Kidney glomerular epithelial cell (primary cell): ENCODE measurements at regions not wholly inside any gene's neighbourhood (a gene's known extent, or its start where the extent isn't known, plus 50 kb on each side); places are given as distances from the start of the nearest gene placed in this dataset.
"Not testable (repeated sequence)": the region's sequence is repeated elsewhere in the genome, so short reads cannot be mapped to it uniquely, and the experiment has no call there.

Experiments
- DNase-seq: peaks from one replicate; lab custom pipeline; 2025; lab: John Stamatoyannopoulos, UW

DNA sequence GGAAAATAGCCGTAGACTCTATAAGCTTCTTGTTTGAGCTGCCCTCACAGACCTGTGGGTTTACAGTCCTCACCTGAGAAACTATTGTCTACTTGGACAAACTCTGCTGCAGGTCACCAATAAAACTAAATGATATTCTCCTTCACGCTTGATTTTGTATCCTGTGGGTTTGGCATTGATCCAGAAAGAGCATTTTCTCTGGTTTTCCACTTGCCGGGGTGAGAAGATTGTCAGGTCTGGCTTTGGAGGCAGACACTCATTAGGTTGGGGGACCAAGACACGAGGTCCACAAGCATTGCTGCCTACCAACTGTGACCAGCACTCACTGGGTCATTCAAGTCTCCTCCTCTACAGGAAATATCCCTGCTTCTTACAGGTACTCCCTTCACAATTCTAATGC lies 68.5 kb downstream of the CDC14C start:
- DNase-seq = peak; percentile 1

DNA sequence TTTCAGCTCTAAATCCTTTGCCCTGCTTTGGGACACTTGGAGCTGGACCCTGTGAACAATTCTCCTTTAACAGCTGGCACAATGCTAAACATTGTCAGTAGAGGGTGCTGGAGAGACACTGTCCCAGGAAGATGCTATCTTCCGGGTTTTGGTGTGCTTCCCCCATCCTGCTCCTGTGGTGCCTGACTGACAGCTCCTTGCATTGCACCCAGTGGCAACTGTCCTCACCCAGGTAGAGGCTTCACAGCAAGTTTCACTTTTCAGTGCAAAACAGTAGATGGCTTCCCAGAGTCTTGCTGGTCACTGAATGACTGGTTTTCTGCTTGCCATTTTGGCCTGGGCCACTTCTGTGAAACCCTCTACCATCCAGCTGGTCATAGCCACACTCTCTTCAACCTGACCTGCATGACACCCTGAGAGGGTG lies 77.3 kb downstream of the CDC14C start:
- peak; percentile 39 for DNase-seq

DNA sequence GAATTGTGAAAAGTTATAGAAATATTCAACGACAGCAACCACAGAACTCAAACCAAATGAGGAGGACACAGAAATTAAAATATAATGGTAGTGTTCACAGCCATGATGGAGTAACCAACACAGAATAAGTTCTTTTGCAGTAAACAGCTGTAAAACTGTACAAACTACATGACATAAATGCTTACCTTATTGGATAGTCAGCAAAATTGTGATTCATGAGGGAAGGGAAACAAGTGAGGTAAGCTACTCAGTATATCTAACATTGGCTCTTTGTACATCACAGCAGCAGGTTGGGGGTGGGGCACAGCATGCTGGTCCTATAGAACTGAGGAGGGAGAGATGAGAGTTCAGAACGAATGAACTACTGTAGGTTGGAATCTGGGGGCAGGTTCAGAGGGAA lies 86.4 kb downstream of the CDC14C start:
- DNase-seq = no peak

DNA sequence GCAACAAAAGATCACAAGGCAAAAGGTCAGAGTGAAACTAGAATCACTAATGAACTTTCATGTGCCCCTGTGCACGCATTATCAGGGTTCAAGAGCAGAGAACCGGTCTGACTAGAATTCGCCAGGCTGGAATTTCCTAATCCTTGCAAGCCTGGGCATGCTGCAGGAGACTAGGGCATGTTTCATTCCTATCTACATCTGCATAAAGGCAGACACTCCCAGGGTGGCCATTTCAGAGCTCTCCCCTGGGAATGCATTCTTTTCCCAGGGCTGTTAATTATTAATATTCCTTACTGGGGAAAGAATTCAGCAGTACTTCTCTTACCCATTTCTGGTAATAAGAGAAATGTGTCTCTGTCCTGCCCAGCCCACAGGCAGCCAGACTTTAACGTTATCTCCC lies 90.5 kb downstream of the CDC14C start:
- no peak for DNase-seq

DNA sequence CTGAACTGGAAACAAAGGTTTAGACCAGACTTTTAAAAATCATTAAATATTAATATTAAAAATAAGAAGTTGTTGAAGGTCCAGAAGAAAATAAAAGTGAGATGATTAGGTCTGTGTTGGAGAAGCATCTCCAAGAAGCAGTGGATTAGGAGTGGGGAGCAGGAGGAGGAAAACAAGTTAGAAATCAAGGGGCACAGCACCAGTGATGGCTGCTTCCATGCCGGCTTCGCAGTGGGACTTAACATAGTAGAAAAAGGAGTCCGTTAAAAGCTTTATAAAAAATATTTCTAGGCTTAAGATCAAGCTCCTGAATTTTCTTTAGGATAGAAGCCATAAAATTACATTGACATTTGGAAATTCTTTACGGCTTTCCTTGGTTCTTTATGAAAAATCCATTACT lies 95.8 kb downstream of the CDC14C start:
- no peak for DNase-seq

DNA sequence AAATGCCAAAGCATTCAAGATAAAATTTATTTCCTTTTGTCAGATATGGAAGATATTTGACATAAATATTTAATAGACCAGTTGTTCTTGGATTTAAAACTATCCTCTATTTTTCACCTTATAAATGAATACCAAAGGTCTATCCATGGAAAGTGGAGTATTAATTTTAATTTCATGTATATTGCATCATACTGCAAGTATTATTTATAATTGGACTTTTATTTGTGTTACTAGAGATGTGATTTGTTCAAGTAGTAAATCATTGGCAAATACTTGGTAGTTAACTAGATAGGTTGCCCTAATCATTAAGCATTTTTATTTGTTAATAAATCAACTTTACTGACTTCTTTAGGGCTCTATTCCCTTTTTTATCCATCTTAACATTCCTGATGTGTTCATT lies 98.1 kb downstream of the CDC14C start:
- DNase-seq = no peak

DNA sequence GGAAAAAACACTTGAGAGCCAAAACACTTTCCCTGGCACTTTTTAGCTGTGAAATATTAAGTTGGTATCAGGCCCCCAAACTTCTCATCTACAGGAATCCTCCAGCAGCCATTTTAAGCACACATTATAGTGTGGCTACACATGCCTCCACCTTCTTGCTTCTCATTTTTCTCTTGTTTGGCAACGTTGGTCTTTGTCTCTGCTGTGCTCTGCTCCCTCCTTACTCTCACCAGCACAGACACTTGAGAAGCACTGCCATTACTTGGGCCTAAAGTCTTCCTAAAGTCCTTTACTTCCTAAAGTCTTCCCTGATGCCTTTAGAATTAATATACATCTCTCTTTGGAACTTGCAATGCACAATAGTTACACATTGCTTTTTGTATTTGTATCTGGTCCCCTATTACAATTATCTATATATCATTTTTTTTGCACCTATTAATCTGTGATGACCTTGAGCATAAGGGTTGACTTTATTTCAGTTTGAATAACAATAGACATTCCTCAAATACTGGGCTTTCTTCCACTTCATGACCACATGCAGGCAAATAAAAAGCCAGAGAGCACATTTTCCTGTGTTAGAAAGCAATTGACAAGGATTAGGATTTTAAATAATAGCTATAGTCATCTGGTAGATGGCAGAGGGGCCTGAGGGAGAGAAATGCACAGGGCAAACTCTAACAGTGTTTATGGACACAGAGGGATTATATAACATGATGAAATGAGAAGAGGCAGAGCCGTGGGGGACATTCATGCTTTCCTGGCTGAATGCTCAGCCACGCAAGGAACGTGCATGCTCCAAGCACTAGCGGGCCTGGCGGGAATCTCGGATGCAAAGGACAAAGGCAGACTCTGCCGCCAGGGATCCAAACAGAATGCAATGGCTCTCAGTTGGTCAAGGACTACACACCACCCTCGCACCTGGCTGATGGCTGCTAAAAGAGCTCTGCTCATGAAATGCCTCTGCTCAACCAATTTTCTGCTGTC lies 99.3 kb downstream of the CDC14C start:
- no peak for DNase-seq

DNA sequence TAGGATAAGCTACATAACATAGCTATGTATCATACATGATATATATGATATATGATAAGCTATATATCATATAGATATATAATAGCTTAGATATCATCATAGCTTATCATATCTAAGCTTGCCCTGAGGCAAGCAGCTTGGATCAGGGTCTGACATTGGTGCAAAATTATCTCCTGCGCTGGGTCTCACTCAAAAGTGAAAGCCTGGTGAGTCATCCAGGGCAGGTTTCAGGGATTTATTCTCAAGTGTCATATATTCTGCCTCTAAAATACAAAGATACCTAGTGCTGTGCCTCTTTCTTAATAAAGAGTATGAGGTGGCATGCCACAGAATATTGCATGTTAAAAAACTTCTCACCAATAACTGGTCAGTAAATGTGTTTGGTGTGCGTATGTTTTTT lies 105.9 kb downstream of the CDC14C start:
- DNase-seq = no peak

DNA sequence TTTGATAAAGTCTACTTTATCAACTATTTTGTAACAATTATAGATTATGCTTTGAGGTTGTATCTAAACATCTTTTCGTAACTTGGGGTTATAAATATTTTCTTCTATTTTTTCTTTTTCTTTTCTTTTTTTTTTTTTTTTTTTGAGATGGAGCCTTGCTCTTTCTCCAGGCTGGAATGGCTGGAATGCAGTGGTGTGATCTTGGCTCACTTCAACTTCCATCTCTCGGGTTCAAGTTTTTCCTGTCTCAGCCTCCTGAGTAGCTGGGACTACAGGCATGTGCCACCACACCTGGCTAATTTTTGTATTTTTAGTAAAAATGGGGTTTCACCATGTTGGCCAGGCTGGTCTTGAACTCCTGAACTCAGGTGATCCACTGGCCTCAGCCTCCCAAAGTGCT lies 108.8 kb downstream of the CDC14C start:
- DNase-seq = not testable (repeated sequence)

DNA sequence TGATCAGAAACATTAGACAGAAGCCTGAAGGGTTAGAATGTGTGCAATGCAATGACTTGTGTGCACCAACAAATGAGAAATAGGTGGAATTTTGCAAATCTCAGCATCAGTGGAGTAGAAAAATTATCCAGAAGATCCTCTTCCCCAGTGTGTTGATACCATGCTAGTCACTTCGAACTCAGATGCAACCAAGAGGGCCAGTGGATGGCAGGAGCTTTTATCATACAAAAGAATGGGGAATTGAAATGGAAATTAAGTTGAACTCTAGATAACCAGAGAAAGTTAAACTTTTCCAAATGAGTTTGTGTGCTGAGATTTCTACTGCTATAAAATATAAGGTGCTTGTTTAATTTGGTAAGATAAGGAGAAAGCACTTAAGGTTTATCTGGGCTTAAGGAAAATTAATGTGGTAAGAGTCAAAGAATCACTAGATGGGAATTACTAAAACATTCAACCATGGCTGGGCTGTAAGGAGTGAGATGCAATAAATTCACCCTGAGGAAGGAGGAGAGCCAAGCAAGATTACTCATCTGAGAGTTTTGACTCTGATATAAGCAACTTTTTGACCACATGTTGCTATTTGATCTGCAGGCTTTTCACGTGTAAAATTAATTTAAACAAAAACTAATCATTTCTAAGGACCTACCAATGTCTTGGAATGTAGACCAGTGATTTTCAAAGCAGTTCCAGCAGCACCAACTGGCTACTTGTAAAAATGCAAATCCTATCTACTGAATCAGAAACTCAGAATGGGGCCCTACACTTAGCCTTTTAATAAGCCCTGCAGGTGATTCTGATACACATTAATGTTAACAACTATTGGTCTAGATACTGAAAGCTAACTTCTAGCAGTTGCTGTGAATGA lies 113.2 kb downstream of the CDC14C start:
- DNase-seq = no peak

DNA sequence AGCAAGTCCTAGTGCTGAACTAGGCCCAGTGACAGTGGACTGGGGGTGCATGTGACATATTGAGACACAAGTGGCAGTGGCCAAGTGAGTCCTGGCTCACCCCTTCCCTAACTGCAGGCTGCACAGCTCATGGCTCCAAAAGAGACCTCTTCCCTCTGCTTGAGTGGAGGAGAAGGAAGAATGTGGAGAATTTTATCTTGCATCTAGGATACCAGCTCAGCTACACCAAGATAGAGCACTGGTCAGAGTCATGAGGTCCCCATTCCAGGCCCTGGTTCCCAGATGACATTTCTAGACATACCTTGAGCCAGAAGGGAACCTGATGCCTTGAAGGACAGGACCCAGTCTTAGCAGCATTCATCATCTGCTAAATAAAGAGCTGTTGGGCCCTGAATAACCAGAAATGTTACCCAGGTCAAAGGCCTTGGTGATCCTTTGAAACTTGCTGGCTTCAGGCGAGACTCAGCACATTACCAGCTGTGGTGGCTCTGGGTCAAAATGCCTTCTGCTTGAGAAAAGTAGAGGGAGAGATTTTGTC lies 114.5 kb downstream of the CDC14C start:
- no peak for DNase-seq

DNA sequence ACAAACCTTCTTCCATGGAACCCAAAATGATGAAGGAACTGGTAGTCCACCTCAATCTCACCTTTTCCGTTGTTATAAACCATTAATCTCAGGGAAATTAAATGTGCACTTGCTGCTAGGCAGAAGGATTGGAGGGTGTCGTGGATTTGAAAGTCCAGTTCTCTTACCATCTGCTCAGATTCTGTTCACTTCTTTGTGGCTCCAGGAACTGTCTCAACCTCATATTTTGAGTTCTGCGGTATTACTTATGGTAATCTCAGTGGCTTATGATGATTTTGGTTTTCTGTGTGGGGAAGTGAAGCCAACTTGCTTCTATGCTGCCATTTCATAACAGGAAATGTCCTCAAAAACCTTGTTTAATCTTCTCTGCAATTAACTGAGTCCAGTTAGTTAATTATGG lies 136.4 kb downstream of the CDC14C start:
- DNase-seq = no peak

DNA sequence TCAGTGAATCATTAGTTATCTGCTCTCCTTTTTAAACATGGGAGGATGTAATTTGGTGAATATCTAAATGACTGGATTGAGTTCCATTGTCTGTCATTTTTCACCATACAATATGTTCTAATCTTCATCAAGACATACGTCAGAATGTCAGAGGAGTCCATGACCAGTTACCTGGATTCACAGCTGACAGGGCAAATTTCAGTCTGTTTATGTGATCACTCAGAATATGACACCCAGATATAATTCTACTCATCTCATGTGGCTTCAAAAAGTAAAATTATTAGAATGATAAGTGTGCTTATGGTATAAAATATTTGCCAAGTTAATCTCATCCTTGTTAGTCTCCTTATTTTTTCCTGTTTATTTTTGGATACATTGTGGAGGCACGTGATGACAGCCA lies 150.2 kb downstream of the CDC14C start:
- DNase-seq = no peak

DNA sequence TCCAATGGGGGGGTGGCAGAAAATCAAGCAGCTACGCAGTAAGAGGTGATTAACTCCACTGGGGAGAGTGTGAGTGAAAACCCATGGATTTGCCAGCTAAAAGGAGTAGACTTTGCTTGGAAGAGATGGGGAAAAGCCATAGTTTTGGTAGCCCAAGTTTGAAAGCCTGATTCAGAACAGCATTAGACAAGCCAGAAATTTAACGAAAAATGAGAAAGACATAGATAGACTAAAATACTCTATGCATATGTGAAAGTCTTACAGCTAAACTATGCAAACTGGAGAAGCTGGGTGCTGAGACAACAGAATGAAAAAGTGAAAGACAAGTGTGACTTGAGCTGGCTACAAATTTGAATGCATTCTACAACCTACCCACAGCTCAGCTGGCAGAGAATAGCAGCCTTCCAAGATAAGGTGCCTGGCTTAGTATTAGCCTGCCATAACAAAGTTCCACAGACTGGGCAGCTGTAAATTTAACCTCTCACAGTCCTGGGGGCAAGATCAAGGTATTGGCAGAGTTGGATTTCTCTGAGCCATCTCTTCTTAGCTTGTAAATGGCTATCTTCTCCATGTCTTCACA lies 156.6 kb downstream of the CDC14C start:
- no peak for DNase-seq

DNA sequence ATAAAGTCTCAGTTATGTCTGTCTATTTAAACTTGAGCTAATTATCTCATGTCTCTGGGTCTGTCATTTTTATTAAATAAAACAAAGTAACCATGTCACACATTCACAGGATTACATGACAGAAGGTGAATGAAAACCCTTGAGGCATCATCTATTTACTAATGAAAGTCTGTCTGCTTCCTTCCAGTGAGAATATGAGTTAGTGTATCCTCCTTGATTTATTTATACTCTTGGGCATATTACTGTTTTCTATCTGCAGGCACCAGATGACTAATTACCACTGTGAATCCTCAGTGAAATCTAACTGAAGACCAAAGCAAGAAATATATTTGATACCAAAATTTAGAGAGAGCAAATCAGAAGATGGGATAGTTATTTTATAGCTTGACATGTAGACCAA lies 163.7 kb downstream of the CDC14C start:
- DNase-seq = no peak

DNA sequence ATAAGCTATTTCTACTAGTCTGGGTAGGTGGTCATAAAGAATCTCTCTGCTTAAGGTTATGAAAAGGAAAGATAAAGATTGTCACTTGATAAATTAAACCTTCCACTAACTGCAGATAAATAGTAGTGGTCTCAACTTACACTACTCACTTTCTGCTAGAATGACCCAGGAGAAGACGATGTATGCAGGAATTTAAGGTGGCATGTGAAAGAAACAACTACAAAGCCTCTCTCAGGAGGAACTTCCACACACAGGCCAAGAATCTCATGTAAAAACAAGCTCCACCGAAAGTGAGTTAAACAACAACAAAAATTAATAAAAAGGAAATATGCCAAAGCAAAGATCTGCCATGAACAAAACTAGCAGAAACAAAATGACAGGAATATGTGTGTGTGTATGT lies 165.4 kb downstream of the CDC14C start:
- DNase-seq = no peak

DNA sequence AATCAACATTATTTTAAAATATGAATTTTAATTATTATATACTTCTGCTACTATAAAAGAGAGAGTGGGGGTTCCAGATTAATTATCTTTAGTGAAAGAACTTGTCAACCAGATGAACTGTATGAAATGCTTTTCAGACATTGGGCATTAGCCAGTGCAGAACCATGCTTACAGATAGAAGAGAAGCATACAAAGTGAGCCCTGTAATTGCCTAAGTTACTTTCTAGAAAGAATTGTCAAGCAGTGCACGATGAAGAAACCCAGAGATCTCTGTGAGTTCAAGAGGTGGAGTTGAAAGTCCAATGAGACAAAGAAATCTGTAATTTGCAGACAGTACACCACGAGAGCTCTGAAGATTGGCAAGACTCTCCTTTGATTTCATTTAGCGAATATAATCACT lies 166.7 kb downstream of the CDC14C start:
- DNase-seq = no peak

DNA sequence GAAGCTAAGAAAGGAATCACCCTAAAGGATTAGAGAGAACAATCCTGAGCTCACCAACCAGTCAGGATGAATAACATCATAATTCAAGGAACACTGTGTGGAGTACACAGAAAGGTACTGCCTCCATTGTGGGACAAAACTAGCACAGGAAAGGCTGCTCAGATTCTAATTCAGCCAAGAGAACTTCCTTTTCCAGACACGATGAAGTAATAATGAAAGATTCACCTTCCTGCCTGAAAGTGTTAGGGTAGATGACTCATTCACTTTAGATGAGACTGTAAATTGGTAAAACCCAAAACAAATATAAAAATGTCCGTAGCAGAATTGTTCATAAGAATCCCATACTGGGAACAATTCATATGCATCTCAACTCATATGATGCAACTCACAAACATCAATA lies 167.2 kb downstream of the CDC14C start:
- DNase-seq = no peak

DNA sequence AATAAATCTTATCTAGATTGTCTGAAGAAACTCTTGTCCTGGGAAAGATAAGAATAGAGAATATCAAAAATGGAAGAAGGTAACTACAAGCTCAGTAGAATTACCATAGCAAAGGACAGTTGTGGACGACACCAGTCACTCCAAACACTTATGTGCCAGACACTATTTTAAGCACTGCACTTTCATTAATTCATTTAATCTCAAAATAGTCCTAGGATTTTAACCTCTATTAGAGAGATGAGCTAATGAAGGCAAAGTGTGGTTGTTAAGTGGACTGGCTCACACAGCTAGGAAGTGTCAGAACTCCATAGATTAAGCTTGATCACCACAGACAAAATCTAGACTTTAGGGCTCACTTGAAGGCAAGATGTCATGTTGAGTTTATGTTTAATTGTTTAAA lies 168.9 kb downstream of the CDC14C start:
- no peak for DNase-seq

DNA sequence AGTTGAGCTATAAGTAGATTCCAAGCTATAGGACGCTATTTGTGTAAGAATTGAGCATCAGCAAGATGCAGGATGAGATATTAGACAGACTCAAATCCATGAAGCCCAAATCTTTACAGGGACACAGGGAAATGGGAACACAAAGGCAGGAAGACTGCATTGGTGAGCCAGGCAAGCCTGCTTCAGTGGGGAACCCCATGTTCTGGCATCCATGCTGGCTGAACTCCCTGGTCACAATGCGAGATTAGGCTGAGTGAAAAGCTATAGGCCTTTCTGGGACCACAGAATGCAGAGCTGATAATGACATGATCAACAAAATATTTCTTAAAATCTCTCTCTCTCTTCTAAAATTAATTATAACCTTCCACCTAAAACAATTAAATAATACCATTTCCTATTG lies 170.5 kb downstream of the CDC14C start:
- no peak for DNase-seq

DNA sequence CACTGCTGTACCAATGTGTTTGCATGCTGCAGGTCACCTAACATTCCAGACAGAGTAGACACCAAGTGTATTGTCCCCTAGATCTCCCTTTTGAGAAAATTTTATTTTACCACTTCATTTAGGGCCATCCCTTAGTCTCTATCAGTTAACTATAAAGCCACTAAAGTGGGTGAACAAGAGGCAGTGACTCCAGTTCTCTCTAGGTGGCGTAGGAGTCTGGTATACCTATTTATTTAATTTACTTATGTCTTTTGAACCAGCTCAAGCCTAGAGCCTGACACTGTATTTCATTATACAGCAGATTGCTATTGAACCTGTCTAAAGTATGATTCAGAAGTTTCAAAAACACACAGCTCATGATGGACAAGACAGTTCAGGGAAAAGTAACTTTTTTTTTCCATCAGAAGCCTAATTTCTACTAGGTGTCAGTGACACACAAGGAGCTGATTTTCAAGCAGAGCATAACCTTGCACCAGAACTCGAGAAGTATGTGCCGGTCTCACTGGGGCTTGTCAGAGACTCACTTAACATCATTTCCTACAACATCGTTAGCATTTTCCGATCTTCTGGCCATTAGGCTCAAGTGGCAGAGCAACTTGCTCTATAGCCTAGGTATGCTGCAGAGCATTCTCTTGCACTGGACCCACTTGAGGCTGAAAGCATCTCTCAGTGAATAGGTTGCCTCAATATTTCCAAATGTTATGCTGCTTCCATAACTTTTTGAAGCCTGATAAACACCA lies 175.4 kb downstream of the CDC14C start:
- DNase-seq = no peak
